GM18519 (cell line): ENCODE measurements at regions not wholly inside any gene's neighbourhood (a gene's known extent, or its start where the extent isn't known, plus 50 kb on each side); places are given as distances from the start of the nearest gene placed in this dataset.

ENCODE experiments used
- ATAC-seq: cut with Tn5 transposase; IDR thresholded peaks from one replicate; pipeline ENCODE4 v1.9.1; 2021; ENCODE audit warnings: mild to moderate bottlenecking, moderate library complexity; ENCODE audit not compliant: unreplicated experiment, low FRiP score

GRCh38 chr2:23213196-23213595 is 171.8 kb upstream of the KLHL29 start:
- ATAC-seq = no peak

- no peak for ATAC-seq
These were observed 170.0 kb upstream of the KLHL29 start for GRCh38 chr2:23215016-23215415.

GRCh38 chr2:23219666-23220065 is 165.3 kb upstream of the KLHL29 start:
- no peak for ATAC-seq

GRCh38 chr2:23220513-23221094 is 164.4 kb upstream of the KLHL29 start:
- ATAC-seq = no peak

GRCh38 chr2:23221236-23221635 is 163.7 kb upstream of the KLHL29 start:
- no peak for ATAC-seq

- ATAC-seq = no peak
These were observed 163.1 kb upstream of the KLHL29 start for GRCh38 chr2:23221901-23222300.

GRCh38 chr2:23230885-23231284 is 154.1 kb upstream of the KLHL29 start:
- ATAC-seq = no peak

GRCh38 chr2:23231865-23232264 is 153.1 kb upstream of the KLHL29 start:
- ATAC-seq = no peak

- no peak for ATAC-seq
These were observed 149.7 kb upstream of the KLHL29 start for GRCh38 chr2:23235292-23235691.

- ATAC-seq = no peak
These were observed 149.2 kb upstream of the KLHL29 start for GRCh38 chr2:23235736-23236135.

GRCh38 chr2:23237147-23237546 is 147.8 kb upstream of the KLHL29 start:
- no peak for ATAC-seq

GRCh38 chr2:23238011-23238657 is 146.8 kb upstream of the KLHL29 start:
- ATAC-seq = no peak

GRCh38 chr2:23239374-23239773 is 145.6 kb upstream of the KLHL29 start:
- ATAC-seq = no peak

GRCh38 chr2:23241121-23241520 is 143.9 kb upstream of the KLHL29 start:
- no peak for ATAC-seq

GRCh38 chr2:23241611-23242245 is 143.3 kb upstream of the KLHL29 start:
- no peak for ATAC-seq

- no peak for ATAC-seq
These were observed 141.8 kb upstream of the KLHL29 start for GRCh38 chr2:23243073-23243659.

- ATAC-seq = no peak
These were observed 140.4 kb upstream of the KLHL29 start for GRCh38 chr2:23244617-23245016.

- no peak for ATAC-seq
These were observed 137.8 kb upstream of the KLHL29 start for GRCh38 chr2:23246992-23247683.

- ATAC-seq = no peak
These were observed 136.3 kb upstream of the KLHL29 start for GRCh38 chr2:23248667-23249066.

- ATAC-seq = no peak
These were observed 135.6 kb upstream of the KLHL29 start for GRCh38 chr2:23249348-23249747.

- no peak for ATAC-seq
These were observed 134.6 kb upstream of the KLHL29 start for GRCh38 chr2:23250371-23250770.
